ENCODE measurements at regions not wholly inside any gene's neighbourhood (a gene's known extent, or its start where the extent isn't known, plus 50 kb on each side); places are given as distances from the start of the nearest gene placed in this dataset.
A peak's percentile ranks its signal among the peaks of the same experiment; 100 is the strongest.

- FAIRE-seq: no peak
- H3K4me3 ChIP-seq (ENCODE audit: extremely low read depth in 1 of 4, insufficient read depth in 2 of 4, low read depth in 3 of 4, low read length in 4 of 4): no peak overlapping the region
- no peak overlapping the region for H2BK120ac ChIP-seq (replicated peaks; ENCODE audit: low read depth, low read length)
- H3K56ac ChIP-seq (replicated peaks; ENCODE audit: insufficient read length, low read depth, low read length): no peak overlapping the region
- no peak overlapping the region for H4K8ac ChIP-seq (ENCODE audit: extremely low read depth, insufficient read depth, low read length)
- no peaks in the 10 kb centered on the region for H3K79me1 ChIP-seq (ENCODE audit: low read depth, low read length)
- CTCF ChIA-PET (ENCODE audit: partially characterized antibody): interaction anchor here (0.8 to 2.6 kb wide), 3 partner anchors 9 to 77 kb away, joined by 3 to 17 read pairs (median 5); no protein-coding TSS in a partner anchor
- no peak overlapping the region for H3K4ac ChIP-seq (replicated peaks; ENCODE audit: insufficient read length, low read depth, low read length)
- H3K14ac ChIP-seq (ENCODE audit: insufficient read length): no peak overlapping the region
- H2BK15ac ChIP-seq (ENCODE audit: low read length): no peak overlapping the region
- 69% methylated on average over 6 of the region's 6 CpGs; no CpG with 5 or more reads in 1 of the 2 experiments for WGBS, 2 experiments (ENCODE audit: extremely low coverage in 1 of 2, insufficient coverage in 1 of 2, insufficient read length in 1 of 2, insufficient replicate concordance in 2 of 2, low coverage in 1 of 2, low lambda C conversion rate in 2 of 2, missing lambda C conversion rate in 1 of 2)
- no peak overlapping the region for H3K27ac ChIP-seq (ENCODE audit: low read depth, low read length)
- H3K27me3 ChIP-seq (replicated peaks in 1 of 4; ENCODE audit: control insufficient read depth in 3 of 4, extremely low read depth in 1 of 4, insufficient read depth in 3 of 4, low read length in 3 of 4): no peaks in the 10 kb centered on the region
- H3K36me3 ChIP-seq (ENCODE audit: control insufficient read depth in 2 of 4, insufficient read depth in 4 of 4, low read length in 3 of 4): no peaks in the 10 kb centered on the region
- H3K18ac ChIP-seq (ENCODE audit: extremely low read depth, low read length): no peak overlapping the region
- H3K9ac ChIP-seq (replicated peaks in 1 of 4; ENCODE audit: extremely low read depth in 1 of 4, low read depth in 3 of 4, low read length in 3 of 4): no peak overlapping the region
- H3K4me2 ChIP-seq (ENCODE audit: insufficient read depth in 1 of 2, low read depth in 2 of 2, low read length in 2 of 2): no peak overlapping the region
- no peak for DNase-seq (ENCODE audit: low read depth in 1 of 2, low spot score in 2 of 2)
- POLR2A ChIA-PET (ENCODE audit: partially characterized antibody): no interaction called here
- no peaks in the 10 kb centered on the region for H3K79me2 ChIP-seq (ENCODE audit: control insufficient read depth in 1 of 2, insufficient read depth in 2 of 2, low read length in 2 of 2)
- no peaks in the 10 kb centered on the region for H4K20me1 ChIP-seq (replicated peaks in 1 of 2; ENCODE audit: control insufficient read depth in 1 of 2, insufficient read depth in 2 of 2, low read length in 2 of 2)
- H4K5ac ChIP-seq (ENCODE audit: insufficient read length, low read depth, low read length): no peak overlapping the region
- no peak overlapping the region for H2BK12ac ChIP-seq (ENCODE audit: low read depth, low read length)
- H3K4me1 ChIP-seq (replicated peaks in 1 of 4; ENCODE audit: control insufficient read depth in 3 of 4, insufficient read depth in 4 of 4, low read length in 3 of 4): peaks cover 0 to 10% (median 3%) of the 10 kb centered on the region in 4 experiments; a peak in 3 of 7 replicates
- no peaks in the 10 kb centered on the region for H3K23me2 ChIP-seq (ENCODE audit: low read depth, low read length)
- H4K91ac ChIP-seq (replicated peaks; ENCODE audit: insufficient read length, low read length): no peak overlapping the region
- H2BK20ac ChIP-seq (ENCODE audit: low read length): no peak overlapping the region
- H3K9me3 ChIP-seq (ENCODE audit: insufficient read depth in 2 of 2, low read depth in 1 of 2, low read length in 1 of 2): no peaks in the 10 kb centered on the region
- H2AK5ac ChIP-seq (ENCODE audit: low read depth, low read length): no peak overlapping the region
- 0 out of 2 replicates have a peak overlapping the region, but pooled peaks have one; percentile 4 for H2AFZ ChIP-seq (ENCODE audit: low read length)
- no peak overlapping the region for H2BK5ac ChIP-seq (ENCODE audit: low read depth, low read length)
- H3K23ac ChIP-seq (ENCODE audit: insufficient read length): no peak overlapping the region
- no peak for TF ChIP-seq CREB1 (IDR thresholded peaks at IDR 0.05)
- TF ChIP-seq SP2 (IDR thresholded peaks at IDR 0.05; ENCODE audit: low read length): no peak
- no peak for TF ChIP-seq NRF1 (IDR thresholded peaks at IDR 0.05; ENCODE audit: low read depth, low read length)
- no peak for TF ChIP-seq GTF2F1 (IDR thresholded peaks at IDR 0.05; ENCODE audit: borderline replicate concordance, low read depth, low read length)
- no peak for TF ChIP-seq SIN3A (conservative IDR thresholded peaks at IDR 0.05 in 1 of 2, IDR thresholded peaks at IDR 0.05 in 1 of 2; ENCODE audit: low read depth in 1 of 2, low read length in 2 of 2)
- TF ChIP-seq SP1 (IDR thresholded peaks at IDR 0.05; ENCODE audit: low read depth, low read length): no peak
Measured at GRCh38 chr3:459311-459670, 262.7 kb downstream of the CHL1 start.

All from H1 (cell line).